HG03103 (cell line): ENCODE measurements at regions not wholly inside any gene's neighbourhood (a gene's known extent, or its start where the extent isn't known, plus 50 kb on each side); places are given as distances from the start of the nearest gene placed in this dataset.

Experiments used
- ATAC-seq: cut with Tn5 transposase; IDR thresholded peaks from one replicate; pipeline ENCODE4 v1.9.1; 2021; ENCODE audit warnings: low read depth; ENCODE audit not compliant: unreplicated experiment

- ATAC-seq = no peak
Observed at GRCh38 chr2:18209934-18210639, 331.6 kb downstream of the KCNS3 start.

- ATAC-seq = no peak
Observed at GRCh38 chr2:18208956-18209355, 330.5 kb downstream of the KCNS3 start.

- ATAC-seq = no peak
Observed at GRCh38 chr2:18200771-18201170, 322.3 kb downstream of the KCNS3 start.

GRCh38 chr2:18198677-18199076, 320.2 kb downstream of the KCNS3 start:
- no peak for ATAC-seq

GRCh38 chr2:18194161-18194560, 315.7 kb downstream of the KCNS3 start:
- no peak for ATAC-seq

GRCh38 chr2:18186816-18187613, 308.5 kb downstream of the KCNS3 start:
- no peak for ATAC-seq

GRCh38 chr2:18182861-18183260, 304.4 kb downstream of the KCNS3 start:
- ATAC-seq = no peak

GRCh38 chr2:18180912-18181311, 302.4 kb downstream of the KCNS3 start:
- no peak for ATAC-seq

- no peak for ATAC-seq
Observed at GRCh38 chr2:18180031-18180610, 301.7 kb downstream of the KCNS3 start.

GRCh38 chr2:18178736-18179349, 300.4 kb downstream of the KCNS3 start:
- peak; percentile 97 for ATAC-seq

GRCh38 chr2:18176679-18177215, 298.3 kb downstream of the KCNS3 start:
- ATAC-seq = no peak

- ATAC-seq = no peak
Observed at GRCh38 chr2:18172607-18173006, 294.1 kb downstream of the KCNS3 start.

- no peak for ATAC-seq
Observed at GRCh38 chr2:18171191-18172139, 293.0 kb downstream of the KCNS3 start.

- ATAC-seq = no peak
Observed at GRCh38 chr2:18170642-18171041, 292.2 kb downstream of the KCNS3 start.

- ATAC-seq = no peak
Observed at GRCh38 chr2:18169893-18170175, 291.4 kb downstream of the KCNS3 start.

GRCh38 chr2:18169121-18169892, 290.8 kb downstream of the KCNS3 start:
- no peak for ATAC-seq

- no peak for ATAC-seq
Observed at GRCh38 chr2:18167871-18168270, 289.4 kb downstream of the KCNS3 start.

GRCh38 chr2:18161681-18162080, 283.2 kb downstream of the KCNS3 start:
- ATAC-seq = no peak

- ATAC-seq = no peak
Observed at GRCh38 chr2:18159896-18160295, 281.4 kb downstream of the KCNS3 start.
